Activated CD4-positive, alpha-beta T cell treated with anti-CD3 and anti-CD28 coated beads, Interleukin-10, Interleukin-2, amounts not matched to agents 100 ng/mL and 50 ng/mL, durations not matched to agents 16 hours and 8 hours (primary cell): ENCODE measurements at regions not wholly inside any gene's neighbourhood (a gene's known extent, or its start where the extent isn't known, plus 50 kb on each side); places are given as distances from the start of the nearest gene placed in this dataset.
A peak's percentile ranks its signal among the peaks of the same experiment; 100 is the strongest.

ENCODE experiments used
- DNase-seq: peaks from one replicate; pipeline ENCODE4 v3.0.0-alpha.2; 2020

DNA sequence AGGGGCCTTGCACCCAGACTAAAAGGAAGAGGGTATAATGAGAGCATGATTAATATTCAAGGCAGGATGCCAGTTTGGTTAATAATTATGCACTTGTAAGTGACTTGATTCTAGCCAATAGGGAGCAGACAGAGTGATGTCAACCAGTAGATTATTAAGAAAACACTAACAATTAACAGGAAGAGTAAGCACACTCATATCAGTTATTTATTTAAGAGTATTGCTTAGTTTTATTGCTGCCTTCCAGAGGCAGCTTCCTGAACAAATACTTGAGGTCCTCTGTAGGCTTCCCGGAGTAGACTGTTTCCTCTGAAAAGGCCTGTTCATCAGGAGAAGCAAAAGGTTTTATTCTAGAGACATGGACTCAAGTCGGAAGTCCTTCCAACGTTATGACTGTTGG lies 129.1 kb upstream of the AFF2 start:
- no peak for DNase-seq

DNA sequence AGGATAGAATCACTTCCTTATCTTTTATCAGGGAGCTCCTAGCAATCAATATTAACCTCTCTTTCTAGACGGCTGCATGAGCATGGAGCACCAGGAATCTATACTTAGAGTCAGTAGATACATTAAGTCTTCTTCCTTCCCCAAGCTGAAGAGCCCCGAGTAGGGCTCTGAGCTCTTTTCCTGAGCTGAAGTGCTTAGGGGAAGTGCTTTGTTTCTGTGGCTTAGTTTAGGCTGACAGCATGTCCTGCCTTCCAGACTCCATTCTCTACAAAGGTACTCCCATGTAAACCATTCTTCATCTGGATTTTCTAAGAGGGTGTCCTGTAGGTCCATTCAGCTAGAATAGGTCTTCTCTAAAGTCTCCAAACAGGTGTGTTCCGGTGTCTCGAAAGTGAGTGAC lies 127.5 kb upstream of the AFF2 start:
- no peak for DNase-seq

GRCh38 chrX:148376342-148376741 lies 124.1 kb upstream of the AFF2 start:
- DNase-seq, result no peak

- DNase-seq, result peak; percentile 16
These were observed 120.3 kb upstream of the AFF2 start for GRCh38 chrX:148380107-148380506.

DNA sequence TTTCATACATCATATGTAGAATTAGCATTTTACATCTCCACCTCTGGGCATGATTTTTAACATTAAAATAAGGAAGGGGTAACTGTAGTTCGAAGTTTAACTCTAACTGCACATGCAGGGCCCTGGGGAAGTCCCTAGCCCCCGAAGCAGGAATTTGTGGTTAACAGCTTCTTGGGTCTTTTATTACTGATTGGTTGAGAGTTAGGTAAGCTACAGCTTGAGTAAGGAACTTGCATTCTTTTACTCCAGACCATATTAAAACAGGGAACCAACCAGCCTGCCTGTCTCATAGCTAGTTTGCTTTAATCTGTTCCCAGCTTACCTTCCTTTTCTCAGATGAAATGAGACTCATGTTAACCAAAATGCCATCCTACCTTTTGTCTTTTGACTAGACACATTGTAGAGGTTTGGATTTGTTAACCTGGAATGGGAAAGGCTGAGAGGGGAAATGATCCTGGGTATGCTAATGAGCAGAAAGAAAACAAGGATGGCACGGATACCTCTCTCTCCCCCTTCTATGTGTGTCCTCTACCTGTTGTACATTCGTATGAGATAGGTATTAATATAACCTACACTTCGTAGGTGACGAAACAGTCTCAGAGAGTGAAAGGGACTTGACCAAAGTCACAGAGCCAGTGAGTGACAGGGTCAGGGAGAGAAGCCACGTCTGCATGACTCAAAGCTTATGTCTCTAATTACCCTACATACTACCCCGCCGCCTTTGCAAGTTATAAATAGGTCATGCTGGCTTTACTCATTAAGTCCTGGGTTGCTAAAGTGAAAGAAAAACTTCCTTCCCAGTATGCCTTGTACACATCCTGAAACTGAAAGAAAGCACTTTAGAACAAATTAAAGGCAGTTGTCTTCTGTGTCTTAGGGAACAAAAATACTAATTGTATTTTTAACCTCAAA lies 119.5 kb upstream of the AFF2 start:
- DNase-seq, result peak; percentile 89

GRCh38 chrX:148381603-148382002 lies 118.8 kb upstream of the AFF2 start:
- peak; percentile 66 for DNase-seq

GRCh38 chrX:148382983-148383382 lies 117.4 kb upstream of the AFF2 start:
- DNase-seq, result no peak

GRCh38 chrX:148385471-148385870 lies 114.9 kb upstream of the AFF2 start:
- DNase-seq, result no peak

- no peak for DNase-seq
These were observed 110.8 kb upstream of the AFF2 start for GRCh38 chrX:148389629-148390028.

- no peak for DNase-seq
These were observed 88.4 kb upstream of the AFF2 start for GRCh38 chrX:148412006-148412405.

DNA sequence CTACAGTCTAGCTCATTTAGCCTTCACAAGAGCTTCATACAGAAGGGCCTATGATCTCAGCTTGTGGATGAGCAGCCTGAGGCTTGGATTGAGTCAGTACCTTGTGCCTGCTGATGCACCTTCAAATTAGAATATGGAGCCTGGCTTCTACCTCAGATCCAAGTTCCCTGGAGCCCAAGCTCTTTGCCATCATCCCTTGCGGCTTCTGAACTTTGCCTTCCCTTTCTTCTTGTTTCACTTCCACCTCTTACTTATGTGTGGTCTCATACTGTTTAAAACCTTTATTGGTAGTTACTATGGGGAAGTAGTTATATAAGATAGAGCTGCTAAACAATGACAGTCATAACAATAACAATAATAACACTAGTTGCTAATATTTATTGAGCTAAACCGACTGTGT lies 84.3 kb upstream of the AFF2 start:
- no peak for DNase-seq

- DNase-seq, result no peak
These were observed 83.5 kb upstream of the AFF2 start for GRCh38 chrX:148416931-148417330.

- no peak for DNase-seq
These were observed 82.5 kb upstream of the AFF2 start for GRCh38 chrX:148417934-148418333.

DNA sequence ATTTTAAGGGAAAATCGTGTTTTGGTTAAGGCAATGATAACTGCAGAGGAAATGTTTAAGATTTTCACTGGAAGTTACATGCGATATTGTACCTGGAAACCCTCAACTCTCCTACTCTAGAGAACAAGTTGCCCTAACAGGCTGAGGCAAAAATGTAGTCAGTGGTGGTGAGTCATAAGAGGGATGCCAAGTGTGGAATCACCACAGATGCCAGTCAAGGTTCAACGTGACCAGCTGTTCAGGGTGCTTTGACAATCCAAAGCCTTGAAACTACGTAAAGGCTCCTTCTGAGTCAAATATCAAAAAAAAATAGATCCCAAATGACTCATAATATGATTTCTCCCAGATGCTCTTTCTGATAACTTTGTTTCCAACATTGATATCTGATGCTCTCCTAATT lies 77.9 kb upstream of the AFF2 start:
- DNase-seq, result no peak

- no peak for DNase-seq
These were observed 75.8 kb upstream of the AFF2 start for GRCh38 chrX:148424570-148424969.

- no peak for DNase-seq
These were observed 74.0 kb upstream of the AFF2 start for GRCh38 chrX:148426467-148426866.

DNA sequence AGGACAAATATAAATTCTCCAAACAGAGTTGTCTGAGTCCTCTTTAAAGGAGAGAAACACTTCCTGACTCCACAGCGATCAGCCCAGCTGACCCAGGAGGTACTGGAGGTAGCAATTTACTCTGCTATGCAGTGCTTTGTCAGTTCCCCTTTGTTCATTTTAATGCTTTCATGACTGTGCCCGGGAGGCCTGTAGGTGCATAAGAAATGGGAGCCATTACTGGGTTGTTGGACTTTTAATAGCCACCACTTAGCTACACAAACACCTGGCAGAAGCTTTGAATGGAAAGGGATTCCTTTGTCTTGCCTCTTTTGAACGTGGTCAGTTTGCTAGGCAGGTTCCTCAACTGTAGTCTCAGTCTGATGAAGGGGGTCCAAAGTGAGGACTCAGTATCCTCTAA lies 59.0 kb upstream of the AFF2 start:
- DNase-seq, result no peak

DNA sequence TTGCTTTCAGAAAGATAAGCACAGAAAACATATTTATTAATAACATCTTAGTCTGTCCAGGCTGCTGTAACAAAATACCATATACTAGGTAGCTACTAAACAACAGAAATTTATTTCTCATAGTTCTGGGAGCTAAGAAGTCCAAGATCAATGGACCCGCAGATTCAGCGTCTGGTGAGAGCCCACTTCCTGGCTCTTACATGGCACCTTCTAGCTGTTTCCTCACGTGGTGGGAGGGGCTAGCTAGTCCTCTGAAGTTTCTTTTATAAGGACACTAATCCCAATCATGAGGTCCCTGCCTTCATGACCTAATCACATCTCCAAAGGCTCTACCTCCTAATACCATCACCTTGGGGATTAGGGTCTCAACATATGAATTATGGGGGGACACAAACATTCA lies 57.2 kb upstream of the AFF2 start:
- DNase-seq, result no peak

GRCh38 chrX:148448686-148449085 lies 51.7 kb upstream of the AFF2 start:
- DNase-seq, result no peak
